ENCODE measurements at regions not wholly inside any gene's neighbourhood (a gene's known extent, or its start where the extent isn't known, plus 50 kb on each side); places are given as distances from the start of the nearest gene placed in this dataset.

DNA sequence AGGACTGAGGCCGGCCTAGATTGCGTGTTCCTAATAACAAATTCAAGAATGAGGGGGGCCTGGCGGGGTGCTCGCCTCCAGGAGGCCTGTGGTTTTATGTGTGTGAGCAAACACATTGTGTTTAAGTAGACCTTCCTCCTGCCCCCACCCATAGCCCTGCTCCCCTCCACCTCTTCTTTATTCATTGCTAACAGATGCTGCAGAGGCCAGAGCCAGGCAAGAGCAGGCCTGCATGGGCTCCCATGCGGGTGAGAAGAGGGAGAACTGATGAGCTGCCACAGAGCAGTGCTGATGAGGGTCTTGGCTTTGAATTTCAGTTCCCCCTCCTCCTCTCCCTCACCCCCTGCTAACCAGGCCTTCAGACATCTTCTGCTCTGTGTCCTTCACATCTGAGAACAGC, 154.6 kb downstream of the OSR1 start:
- 100% methylated on average over 1 of the region's 5 CpGs for WGBS (ENCODE audit: insufficient coverage)
- Mint-ChIP-seq H3K27ac (no peak overlapping the region), H3K9me3 (peaks cover 0 to 22% (median 12%) of the 10 kb centered on the region in 7 donors), H3K36me3 (no peaks in the 10 kb centered on the region), H3K4me3 (no peak overlapping the region), H3K27me3 (ENCODE audit: low read depth in 3 of 3) (peaks cover 0 to 2% (median 0%) of the 10 kb centered on the region in 3 donors), H3K4me1 (no peaks in the 10 kb centered on the region)
- Histone ChIP-seq H3K36me3 (replicated peaks in 1 of 2; ENCODE audit: control insufficient read depth in 1 of 2, insufficient read depth in 2 of 2, low read length in 2 of 2) (no peaks in the 10 kb centered on the region), H3K9me3 (replicated peaks in 1 of 2; ENCODE audit: control insufficient read depth in 1 of 2, insufficient read depth in 1 of 2, low read length in 2 of 2) (peaks cover 6 to 18% of the 10 kb centered on the region in 2 donors), H3K27ac (ENCODE audit: low read depth in 1 of 2, low read length in 2 of 2) (no peak overlapping the region), H3K27me3 (ENCODE audit: control insufficient read depth in 2 of 2, insufficient read depth in 2 of 2, low read length in 2 of 2) (no peaks in the 10 kb centered on the region), H2AFZ (ENCODE audit: insufficient read depth, low read depth, low read length, poor library complexity, severe bottlenecking) (no peak overlapping the region), H3K79me2 (ENCODE audit: insufficient read depth, low read length) (no peaks in the 10 kb centered on the region), H3K4me3 (replicated peaks in 1 of 3; ENCODE audit: low read depth in 2 of 3, low read length in 3 of 3) (no peak overlapping the region), H4K20me1 (ENCODE audit: insufficient read depth, low read length) (no peaks in the 10 kb centered on the region), H3K4me2 (replicated peaks; ENCODE audit: extremely low read depth, low read length, poor library complexity, severe bottlenecking) (no peak overlapping the region), H3K9ac (ENCODE audit: insufficient read depth, low read length, poor library complexity, severe bottlenecking) (no peak overlapping the region), H3K4me1 (ENCODE audit: control insufficient read depth in 1 of 2, insufficient read depth in 2 of 2, low read length in 2 of 2) (no peaks in the 10 kb centered on the region)
- intact Hi-C loops (cut with micrococcal nuclease): no loop called here
- TF ChIP-seq, protein P1, sequence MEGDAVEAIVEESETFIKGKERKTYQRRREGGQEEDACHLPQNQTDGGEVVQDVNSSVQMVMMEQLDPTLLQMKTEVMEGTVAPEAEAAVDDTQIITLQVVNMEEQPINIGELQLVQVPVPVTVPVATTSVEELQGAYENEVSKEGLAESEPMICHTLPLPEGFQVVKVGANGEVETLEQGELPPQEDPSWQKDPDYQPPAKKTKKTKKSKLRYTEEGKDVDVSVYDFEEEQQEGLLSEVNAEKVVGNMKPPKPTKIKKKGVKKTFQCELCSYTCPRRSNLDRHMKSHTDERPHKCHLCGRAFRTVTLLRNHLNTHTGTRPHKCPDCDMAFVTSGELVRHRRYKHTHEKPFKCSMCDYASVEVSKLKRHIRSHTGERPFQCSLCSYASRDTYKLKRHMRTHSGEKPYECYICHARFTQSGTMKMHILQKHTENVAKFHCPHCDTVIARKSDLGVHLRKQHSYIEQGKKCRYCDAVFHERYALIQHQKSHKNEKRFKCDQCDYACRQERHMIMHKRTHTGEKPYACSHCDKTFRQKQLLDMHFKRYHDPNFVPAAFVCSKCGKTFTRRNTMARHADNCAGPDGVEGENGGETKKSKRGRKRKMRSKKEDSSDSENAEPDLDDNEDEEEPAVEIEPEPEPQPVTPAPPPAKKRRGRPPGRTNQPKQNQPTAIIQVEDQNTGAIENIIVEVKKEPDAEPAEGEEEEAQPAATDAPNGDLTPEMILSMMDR (IDR thresholded peaks at IDR 0.05): no peak
- DNase-seq: no peak

DNA sequence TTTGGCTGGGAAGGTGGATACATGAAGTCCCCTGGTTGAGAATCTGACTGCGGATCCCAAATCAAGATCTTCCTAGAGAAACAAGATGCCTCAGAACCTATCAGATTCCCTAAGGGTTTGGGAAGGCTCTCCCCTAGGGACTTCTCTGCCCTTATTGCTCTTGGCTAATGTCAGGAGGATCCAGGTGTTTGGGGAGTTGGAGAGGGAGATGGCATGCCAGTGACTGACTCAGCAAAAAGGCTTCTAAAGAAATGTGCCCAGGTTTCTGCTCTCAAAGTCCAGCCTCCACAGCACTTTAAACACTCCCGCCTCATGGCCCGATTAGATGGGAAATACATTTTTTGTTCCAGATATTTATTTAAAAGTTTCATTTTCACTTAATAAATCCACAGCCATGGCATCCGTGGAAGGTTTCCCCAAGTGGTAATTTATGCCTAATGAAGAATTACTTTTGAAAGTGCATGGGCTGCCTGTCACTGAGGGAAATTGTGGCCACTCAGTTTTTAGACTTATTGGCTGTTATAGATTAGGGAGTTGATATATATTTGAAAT, 156.4 kb downstream of the OSR1 start:
- no peak overlapping the region for H2AFZ ChIP-seq (ENCODE audit: insufficient read depth, low read depth, low read length, poor library complexity, severe bottlenecking)
- TF ChIP-seq, protein P1 (IDR thresholded peaks at IDR 0.05): no peak
- DNase-seq: no peak
- peaks cover 0 to 16% (median 10%) of the 10 kb centered on the region in 7 donors for H3K9me3 Mint-ChIP-seq
- no peak overlapping the region for H3K4me2 ChIP-seq (replicated peaks; ENCODE audit: extremely low read depth, low read length, poor library complexity, severe bottlenecking)
- no peak overlapping the region for H3K9ac ChIP-seq (ENCODE audit: insufficient read depth, low read length, poor library complexity, severe bottlenecking)
- H3K4me1 Mint-ChIP-seq: no peaks in the 10 kb centered on the region
- H3K9me3 ChIP-seq (replicated peaks in 1 of 2; ENCODE audit: control insufficient read depth in 1 of 2, insufficient read depth in 1 of 2, low read length in 2 of 2): peaks cover 6 to 17% of the 10 kb centered on the region in 2 donors
- H3K27me3 ChIP-seq (ENCODE audit: control insufficient read depth in 2 of 2, insufficient read depth in 2 of 2, low read length in 2 of 2): no peaks in the 10 kb centered on the region
- no peak overlapping the region for H3K27ac Mint-ChIP-seq
- H3K79me2 ChIP-seq (ENCODE audit: insufficient read depth, low read length): no peaks in the 10 kb centered on the region
- H3K4me3 ChIP-seq (replicated peaks in 1 of 3; ENCODE audit: low read depth in 2 of 3, low read length in 3 of 3): no peak overlapping the region
- peaks cover 0 to 2% (median 0%) of the 10 kb centered on the region in 3 donors for H3K27me3 Mint-ChIP-seq (ENCODE audit: low read depth in 3 of 3)
- no peaks in the 10 kb centered on the region for H3K4me1 ChIP-seq (ENCODE audit: control insufficient read depth in 1 of 2, insufficient read depth in 2 of 2, low read length in 2 of 2)
- H3K36me3 Mint-ChIP-seq: no peaks in the 10 kb centered on the region
- intact Hi-C loops (cut with micrococcal nuclease): no loop called here
- no CpG with 5 or more reads among the region's 4 CpGs for WGBS (ENCODE audit: insufficient coverage)
- H3K36me3 ChIP-seq (replicated peaks in 1 of 2; ENCODE audit: control insufficient read depth in 1 of 2, insufficient read depth in 2 of 2, low read length in 2 of 2): no peaks in the 10 kb centered on the region
- no peak overlapping the region for H3K27ac ChIP-seq (ENCODE audit: low read depth in 1 of 2, low read length in 2 of 2)
- H3K4me3 Mint-ChIP-seq: no peak overlapping the region
- H4K20me1 ChIP-seq (ENCODE audit: insufficient read depth, low read length): no peaks in the 10 kb centered on the region

Data from CD14-positive monocyte (primary cell).